ENCODE measurements at regions not wholly inside any gene's neighbourhood (a gene's known extent, or its start where the extent isn't known, plus 50 kb on each side); places are given as distances from the start of the nearest gene placed in this dataset.

- H3K27me3 ChIP-seq (ENCODE audit: control insufficient read depth in 5 of 5, insufficient read depth in 4 of 5, low read length in 5 of 5): no peaks in the 10 kb centered on the region
- no peaks in the 10 kb centered on the region for H3K4me1 ChIP-seq (ENCODE audit: control insufficient read depth in 5 of 5, insufficient read depth in 5 of 5, low read length in 5 of 5)
- no peak overlapping the region for H3K9ac ChIP-seq (ENCODE audit: low read length in 5 of 5)
- no peaks in the 10 kb centered on the region for H3K9me3 ChIP-seq (ENCODE audit: control insufficient read depth in 5 of 5, low read length in 5 of 5)
- H3K4me3 ChIP-seq (ENCODE audit: low read depth in 1 of 5, low read length in 5 of 5): no peak overlapping the region
- no peak overlapping the region for H3K27ac ChIP-seq (ENCODE audit: low read depth, low read length)
- no peaks in the 10 kb centered on the region for H3K36me3 ChIP-seq (ENCODE audit: control insufficient read depth in 5 of 5, insufficient read depth in 5 of 5, low read length in 5 of 5)
These were observed 362.3 kb downstream of the COG6 start for GRCh38 chr13:40017662-40018262.

- no peak overlapping the region for H3K27ac ChIP-seq (ENCODE audit: low read depth, low read length)
- H3K27me3 ChIP-seq (ENCODE audit: control insufficient read depth in 5 of 5, insufficient read depth in 4 of 5, low read length in 5 of 5): no peaks in the 10 kb centered on the region
- no peak overlapping the region for H3K4me3 ChIP-seq (ENCODE audit: low read depth in 1 of 5, low read length in 5 of 5)
- H3K36me3 ChIP-seq (ENCODE audit: control insufficient read depth in 5 of 5, insufficient read depth in 5 of 5, low read length in 5 of 5): no peaks in the 10 kb centered on the region
- H3K9ac ChIP-seq (ENCODE audit: low read length in 5 of 5): no peak overlapping the region
- H3K9me3 ChIP-seq (ENCODE audit: control insufficient read depth in 5 of 5, low read length in 5 of 5): peaks cover 0 to 2% (median 0%) of the 10 kb centered on the region in 5 donors
- peaks cover 0 to 11% (median 6%) of the 10 kb centered on the region in 5 donors for H3K4me1 ChIP-seq (ENCODE audit: control insufficient read depth in 5 of 5, insufficient read depth in 5 of 5, low read length in 5 of 5)
These were observed 368.2 kb downstream of the COG6 start for GRCh38 chr13:40023595-40024203.

GRCh38 chr13:40024204-40024966 is 368.9 kb downstream of the COG6 start:
- Histone ChIP-seq H3K36me3 (ENCODE audit: control insufficient read depth in 5 of 5, insufficient read depth in 5 of 5, low read length in 5 of 5) (no peaks in the 10 kb centered on the region), H3K9me3 (ENCODE audit: control insufficient read depth in 5 of 5, low read length in 5 of 5) (peaks cover 0 to 2% (median 0%) of the 10 kb centered on the region in 5 donors), H3K27ac (ENCODE audit: low read depth, low read length) (no peak overlapping the region), H3K27me3 (ENCODE audit: control insufficient read depth in 5 of 5, insufficient read depth in 4 of 5, low read length in 5 of 5) (no peaks in the 10 kb centered on the region), H3K4me3 (ENCODE audit: low read depth in 1 of 5, low read length in 5 of 5) (no peak overlapping the region), H3K9ac (ENCODE audit: low read length in 5 of 5) (no peak overlapping the region), H3K4me1 (ENCODE audit: control insufficient read depth in 5 of 5, insufficient read depth in 5 of 5, low read length in 5 of 5) (peaks cover 0 to 11% (median 6%) of the 10 kb centered on the region in 5 donors)

- Histone ChIP-seq H3K36me3 (ENCODE audit: control insufficient read depth in 5 of 5, insufficient read depth in 5 of 5, low read length in 5 of 5) (no peaks in the 10 kb centered on the region), H3K27ac (ENCODE audit: low read depth, low read length) (no peak overlapping the region), H3K9ac (ENCODE audit: low read length in 5 of 5) (no peak overlapping the region), H3K4me1 (ENCODE audit: control insufficient read depth in 5 of 5, insufficient read depth in 5 of 5, low read length in 5 of 5) (peaks cover 0 to 11% (median 6%) of the 10 kb centered on the region in 5 donors), H3K4me3 (ENCODE audit: low read depth in 1 of 5, low read length in 5 of 5) (no peak overlapping the region), H3K27me3 (ENCODE audit: control insufficient read depth in 5 of 5, insufficient read depth in 4 of 5, low read length in 5 of 5) (no peaks in the 10 kb centered on the region), H3K9me3 (ENCODE audit: control insufficient read depth in 5 of 5, low read length in 5 of 5) (peaks cover 0 to 2% (median 0%) of the 10 kb centered on the region in 5 donors)
These were observed 369.7 kb downstream of the COG6 start for GRCh38 chr13:40024967-40025714.

DNA sequence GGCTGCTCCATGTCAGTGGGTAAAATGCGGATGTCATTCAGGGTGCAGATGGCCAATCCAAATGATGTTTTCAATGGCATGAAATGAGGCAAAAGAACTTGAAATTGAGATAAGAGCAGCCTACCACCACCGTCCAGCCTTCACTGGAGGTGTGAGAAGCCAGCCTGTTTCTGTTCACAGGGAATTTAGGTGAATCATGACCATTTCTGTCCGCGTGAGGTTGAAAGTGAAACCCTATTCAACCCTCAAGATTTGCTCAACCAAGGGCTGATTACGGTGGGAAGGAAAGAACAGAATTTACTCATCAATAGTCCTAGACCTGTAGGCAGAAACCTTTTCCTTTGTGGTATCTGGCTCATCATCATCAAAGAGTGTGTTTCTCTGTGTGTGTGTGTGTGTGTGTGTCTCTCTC is 370.7 kb downstream of the COG6 start:
- no peak overlapping the region for H3K27ac ChIP-seq (ENCODE audit: low read depth, low read length)

GRCh38 chr13:40026741-40027140 is 371.3 kb downstream of the COG6 start:
- no peaks in the 10 kb centered on the region for H3K36me3 ChIP-seq (ENCODE audit: control insufficient read depth in 5 of 5, insufficient read depth in 5 of 5, low read length in 5 of 5)
- no peak overlapping the region for H3K4me3 ChIP-seq (ENCODE audit: low read depth in 1 of 5, low read length in 5 of 5)
- H3K4me1 ChIP-seq (ENCODE audit: control insufficient read depth in 5 of 5, insufficient read depth in 5 of 5, low read length in 5 of 5): peaks cover 0 to 14% (median 6%) of the 10 kb centered on the region in 5 donors
- H3K9me3 ChIP-seq (ENCODE audit: control insufficient read depth in 5 of 5, low read length in 5 of 5): peaks cover 0 to 2% (median 0%) of the 10 kb centered on the region in 5 donors
- H3K27ac ChIP-seq (ENCODE audit: low read depth, low read length): no peak overlapping the region
- no peaks in the 10 kb centered on the region for H3K27me3 ChIP-seq (ENCODE audit: control insufficient read depth in 5 of 5, insufficient read depth in 4 of 5, low read length in 5 of 5)
- no peak overlapping the region for H3K9ac ChIP-seq (ENCODE audit: low read length in 5 of 5)

More for the DNA sequence above, 370.7 kb downstream of the COG6 start:
- peaks cover 0 to 2% (median 0%) of the 10 kb centered on the region in 5 donors for H3K9me3 ChIP-seq (ENCODE audit: control insufficient read depth in 5 of 5, low read length in 5 of 5)
- H3K4me3 ChIP-seq (ENCODE audit: low read depth in 1 of 5, low read length in 5 of 5): no peak overlapping the region
- H3K27me3 ChIP-seq (ENCODE audit: control insufficient read depth in 5 of 5, insufficient read depth in 4 of 5, low read length in 5 of 5): no peaks in the 10 kb centered on the region
- peaks cover 0 to 12% (median 6%) of the 10 kb centered on the region in 5 donors for H3K4me1 ChIP-seq (ENCODE audit: control insufficient read depth in 5 of 5, insufficient read depth in 5 of 5, low read length in 5 of 5)
- no peak overlapping the region for H3K9ac ChIP-seq (ENCODE audit: low read length in 5 of 5)
- no peaks in the 10 kb centered on the region for H3K36me3 ChIP-seq (ENCODE audit: control insufficient read depth in 5 of 5, insufficient read depth in 5 of 5, low read length in 5 of 5)

- Histone ChIP-seq H3K4me1 (ENCODE audit: control insufficient read depth in 5 of 5, insufficient read depth in 5 of 5, low read length in 5 of 5) (peaks cover 0 to 14% (median 6%) of the 10 kb centered on the region in 5 donors), H3K36me3 (ENCODE audit: control insufficient read depth in 5 of 5, insufficient read depth in 5 of 5, low read length in 5 of 5) (no peaks in the 10 kb centered on the region), H3K4me3 (ENCODE audit: low read depth in 1 of 5, low read length in 5 of 5) (no peak overlapping the region), H3K27me3 (ENCODE audit: control insufficient read depth in 5 of 5, insufficient read depth in 4 of 5, low read length in 5 of 5) (no peaks in the 10 kb centered on the region), H3K9me3 (ENCODE audit: control insufficient read depth in 5 of 5, low read length in 5 of 5) (peaks cover 0 to 2% (median 0%) of the 10 kb centered on the region in 5 donors), H3K27ac (ENCODE audit: low read depth, low read length) (no peak overlapping the region), H3K9ac (ENCODE audit: low read length in 5 of 5) (no peak overlapping the region)
These were observed 373.0 kb downstream of the COG6 start for GRCh38 chr13:40028446-40028845.

- H3K27me3 ChIP-seq (ENCODE audit: control insufficient read depth in 5 of 5, insufficient read depth in 4 of 5, low read length in 5 of 5): no peaks in the 10 kb centered on the region
- H3K9me3 ChIP-seq (ENCODE audit: control insufficient read depth in 5 of 5, low read length in 5 of 5): peaks cover 0 to 2% (median 0%) of the 10 kb centered on the region in 5 donors
- no peaks in the 10 kb centered on the region for H3K36me3 ChIP-seq (ENCODE audit: control insufficient read depth in 5 of 5, insufficient read depth in 5 of 5, low read length in 5 of 5)
- H3K27ac ChIP-seq (ENCODE audit: low read depth, low read length): no peak overlapping the region
- no peak overlapping the region for H3K9ac ChIP-seq (ENCODE audit: low read length in 5 of 5)
- H3K4me1 ChIP-seq (ENCODE audit: control insufficient read depth in 5 of 5, insufficient read depth in 5 of 5, low read length in 5 of 5): peaks cover 0 to 3% (median 0%) of the 10 kb centered on the region in 5 donors
- H3K4me3 ChIP-seq (ENCODE audit: low read depth in 1 of 5, low read length in 5 of 5): no peak overlapping the region
These were observed 375.6 kb downstream of the COG6 start for GRCh38 chr13:40031031-40031430.

DNA sequence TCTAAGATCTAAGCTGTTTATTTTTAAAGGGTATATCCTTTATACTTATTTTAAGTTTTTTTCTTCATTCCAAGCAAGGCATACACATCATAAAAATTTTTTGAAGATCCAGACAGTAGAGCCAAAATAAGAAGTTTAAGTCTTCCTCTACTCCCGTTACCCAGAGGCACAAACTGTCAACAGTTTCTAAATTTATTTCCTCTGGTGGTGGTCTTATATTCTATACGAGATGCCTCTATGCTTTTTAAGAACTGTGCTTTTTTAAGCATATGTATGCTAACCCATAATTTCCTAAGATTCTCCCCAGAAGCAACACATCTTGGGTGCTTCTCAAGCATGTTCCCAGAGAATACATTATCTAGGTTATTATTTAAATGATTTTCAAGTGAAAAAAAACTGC is 383.6 kb downstream of the COG6 start:
- no peaks in the 10 kb centered on the region for H3K9me3 ChIP-seq (ENCODE audit: control insufficient read depth in 5 of 5, low read length in 5 of 5)
- no peaks in the 10 kb centered on the region for H3K27me3 ChIP-seq (ENCODE audit: control insufficient read depth in 5 of 5, insufficient read depth in 4 of 5, low read length in 5 of 5)
- no peak overlapping the region for H3K27ac ChIP-seq (ENCODE audit: low read depth, low read length)
- H3K36me3 ChIP-seq (ENCODE audit: control insufficient read depth in 5 of 5, insufficient read depth in 5 of 5, low read length in 5 of 5): no peaks in the 10 kb centered on the region
- no peak overlapping the region for H3K4me3 ChIP-seq (ENCODE audit: low read depth in 1 of 5, low read length in 5 of 5)
- no peak overlapping the region for H3K9ac ChIP-seq (ENCODE audit: low read length in 5 of 5)
- no peaks in the 10 kb centered on the region for H3K4me1 ChIP-seq (ENCODE audit: control insufficient read depth in 5 of 5, insufficient read depth in 5 of 5, low read length in 5 of 5)

Data from subcutaneous abdominal adipose tissue (tissue), 5 donors.